Endothelial cell of umbilical vein (primary cell): ENCODE measurements at regions not wholly inside any gene's neighbourhood (a gene's known extent, or its start where the extent isn't known, plus 50 kb on each side); places are given as distances from the start of the nearest gene placed in this dataset.

ENCODE experiments used
- BruUV-seq: library from RNA; stranded (reverse); fragments of 400-500 nt; replicated peaks from 2 replicates; lab custom pipeline; 2021; lab: Mats Ljungman, UMichigan
- CTCF ChIA-PET: fragments of 300-600, 350-600 bp; sonication (Branson Sonifier 250); formaldehyde crosslinking; loops from one replicate; lab custom pipeline; 2021; ENCODE audit warnings: antibody characterized with exemption, inconsistent platforms; lab: Charles Lee
- POLR2A ChIA-PET: fragments of 300-600, 350-600 bp; sonication (Branson Sonifier 250); formaldehyde crosslinking; loops from one replicate; lab custom pipeline; 2021; ENCODE audit warnings: antibody characterized with exemption, inconsistent platforms; lab: Charles Lee
- DNase-seq: peaks from one replicate; pipeline ENCODE4 v3.0.0-alpha.2; 2011; ENCODE audit warnings: low read depth, low spot score
- FAIRE-seq: peaks from 2 replicates; lab custom pipeline; 2011; peaks lifted over from hg19 to GRCh38; lab: Jason Lieb, UNC
- H2AFZ ChIP-seq: 2 replicates; pipeline ENCODE4 v1.6.0; 2012; ENCODE audit warnings: low read depth, low read length, control low read depth, inconsistent platforms
- H3K27ac ChIP-seq: 2 replicates; pipeline ENCODE4 v1.5.1; 2011; ENCODE audit warnings: low read depth, mild to moderate bottlenecking, control low read depth, low read length, moderate library complexity; ENCODE audit not compliant: insufficient read depth
- H3K27me3 ChIP-seq, 2 experiments: 2 replicates each; pipeline versions ENCODE4 v1.6.0 to v1.6.1; 2011; ENCODE audit warnings: low read length in 2 of 2, mixed read lengths in 1 of 2; ENCODE audit not compliant: control insufficient read depth in 2 of 2, insufficient read depth in 2 of 2
- H3K36me3 ChIP-seq, 2 experiments: 2 replicates in 1 of 2; 3 replicates in 1 of 2; pipeline ENCODE4 v1.5.1; 2011; ENCODE audit warnings: low read length in 2 of 2, mild to moderate bottlenecking in 1 of 2, moderate library complexity in 1 of 2; ENCODE audit not compliant: control insufficient read depth in 2 of 2, insufficient read depth in 2 of 2; ENCODE audit errors: extremely low read depth in 1 of 2
- H3K4me1 ChIP-seq: 3 replicates; pipeline ENCODE4 v1.5.1; 2011; ENCODE audit warnings: mild to moderate bottlenecking, low read length; ENCODE audit not compliant: control insufficient read depth, insufficient read depth; ENCODE audit errors: extremely low read depth
- H3K4me2 ChIP-seq: 2 replicates; pipeline ENCODE4 v1.6.1; 2011; ENCODE audit warnings: low read length, control low read depth, mixed read lengths; ENCODE audit not compliant: insufficient read depth
- H3K4me3 ChIP-seq, 3 experiments: fragments of 200-600 bp in 1 of 3; sonication (generic), shearing (Covaris generic) in 1 of 3; replicated peaks in 1 of 3; 2 replicates each; pipeline ENCODE4 v1.5.1; 2011 to 2016; ENCODE audit warnings: control low read depth in 3 of 3, low read length in 3 of 3, mild to moderate bottlenecking in 2 of 3, inconsistent platforms in 1 of 3, low read depth in 1 of 3, moderate library complexity in 1 of 3; ENCODE audit not compliant: insufficient read depth in 1 of 3
- H3K79me2 ChIP-seq: 2 replicates; pipeline ENCODE4 v1.6.0; 2012; ENCODE audit warnings: low read length, inconsistent platforms; ENCODE audit not compliant: control insufficient read depth, insufficient read depth
- H3K9ac ChIP-seq: replicated peaks from 2 replicates; pipeline ENCODE3; 2011; ENCODE audit warnings: low read length, control low read depth; ENCODE audit not compliant: insufficient read depth; ENCODE audit errors: extremely low read depth
- H3K9me1 ChIP-seq: replicated peaks from 3 replicates; pipeline ENCODE4 v1.6.0; 2011; ENCODE audit warnings: mild to moderate bottlenecking, low read length; ENCODE audit not compliant: control insufficient read depth, insufficient read depth; ENCODE audit errors: extremely low read depth
- H3K9me3 ChIP-seq: replicated peaks from 2 replicates; pipeline ENCODE4 v1.5.1; 2012; ENCODE audit warnings: low read length, inconsistent platforms; ENCODE audit not compliant: control insufficient read depth, insufficient read depth
- H4K20me1 ChIP-seq: replicated peaks from 2 replicates; pipeline ENCODE3; 2011; ENCODE audit warnings: mild to moderate bottlenecking, low read length; ENCODE audit not compliant: control insufficient read depth, insufficient read depth; ENCODE audit errors: extremely low read depth
- CTCF ChIP-seq, 2 donors: IDR thresholded peaks; 1 replicate in 1 of 2; 2 replicates in 1 of 2; pipeline ENCODE4 v1.5.1; 2011; ENCODE audit warnings: low read length in 2 of 2, mild to moderate bottlenecking in 2 of 2, moderate library complexity in 2 of 2, control low read depth in 1 of 2, inconsistent platforms in 1 of 2, low read depth in 1 of 2; ENCODE audit not compliant: insufficient read depth in 1 of 2; ENCODE audit errors: extremely low read depth in 1 of 2
- EZH2 ChIP-seq: IDR thresholded peaks from 2 replicates; pipeline ENCODE4 v1.6.1; 2012; ENCODE audit warnings: borderline replicate concordance, low read depth, mild to moderate bottlenecking, moderate library complexity, low read length, inconsistent platforms; ENCODE audit not compliant: severe bottlenecking
- FOS ChIP-seq: IDR thresholded peaks from 2 replicates; pipeline ENCODE4 v1.6.1; 2011; ENCODE audit warnings: mild to moderate bottlenecking, low read length, moderate library complexity, borderline replicate concordance; ENCODE audit not compliant: insufficient read depth
- GATA2 ChIP-seq: IDR thresholded peaks from 2 replicates; pipeline ENCODE4 v1.7.0; 2011; ENCODE audit warnings: low read depth, mild to moderate bottlenecking, moderate library complexity, mixed read lengths, low read length; ENCODE audit not compliant: insufficient read length, insufficient read depth
- JUN ChIP-seq: IDR thresholded peaks from 2 replicates; pipeline ENCODE4 v1.6.1; 2011; ENCODE audit warnings: borderline replicate concordance, low read depth; ENCODE audit not compliant: insufficient read length, insufficient read depth
- MAX ChIP-seq: IDR thresholded peaks from 2 replicates; pipeline ENCODE4 v1.6.1; 2011; ENCODE audit not compliant: insufficient read depth, insufficient read length
- MYC ChIP-seq: IDR thresholded peaks from one replicate; pipeline ENCODE4 v1.6.1; 2011; ENCODE audit warnings: mild to moderate bottlenecking, low read depth, low read length
- POLR2A ChIP-seq: IDR thresholded peaks from 2 replicates; pipeline ENCODE4 v1.6.1; 2012; ENCODE audit warnings: low read depth, mild to moderate bottlenecking, control low read depth, low read length
- POLR2AphosphoS5 ChIP-seq: IDR thresholded peaks from 2 replicates; pipeline ENCODE4 v1.6.1; 2012; ENCODE audit warnings: low read depth, mild to moderate bottlenecking, control low read depth, low read length, moderate library complexity; ENCODE audit not compliant: insufficient read depth
- dilution Hi-C: fragments of 300-500 bp; cut with MboI; formaldehyde crosslinking; loops from one replicate; pipeline ENCODE4 v1.15.0; 2019; ENCODE audit warnings: low sequenced_read_pairs; ENCODE audit not compliant: extremely low pct_ligation_motif_present
- intact Hi-C: fragments of 100-400 bp; cut with micrococcal nuclease; formaldehyde crosslinking; loops from one replicate; pipeline ENCODE4 v1.10.0; 2022

GRCh38 chr3:117268318-117268717, 558.7 kb downstream of the TUSC7 start:
- no peak overlapping the region for H2AFZ ChIP-seq
- dilution Hi-C loops (no loop called here), intact Hi-C loops (no loop called here)
- H3K9me3 ChIP-seq: no peaks in the 10 kb centered on the region
- TF ChIP-seq FOS: no peak
- TF ChIP-seq GATA2: no peak
- no peak for TF ChIP-seq POLR2AphosphoS5
- TF ChIP-seq EZH2: no peak
- no peak for TF ChIP-seq CTCF (IDR thresholded peaks at IDR 0.05; ENCODE audit: extremely low read depth in 1 of 2, insufficient read depth in 1 of 2, low read depth in 1 of 2, low read length in 2 of 2)
- TF ChIP-seq JUN: no peak
- no peak for TF ChIP-seq POLR2A
- TF ChIP-seq MAX: no peak
- no peak for TF ChIP-seq MYC
- H3K9me1 ChIP-seq: no peaks in the 10 kb centered on the region
- ChIA-PET POLR2A (no interaction called here), CTCF (no interaction called here)
- H3K9ac ChIP-seq: no peak overlapping the region
- no peak overlapping the region for H3K27ac ChIP-seq
- H3K4me1 ChIP-seq: no peaks in the 10 kb centered on the region
- H3K4me3 ChIP-seq: no peak overlapping the region
- H4K20me1 ChIP-seq: no peaks in the 10 kb centered on the region
- no TSS peak for BruUV-seq
- DNase-seq (no peak), FAIRE-seq (no peak)
- no peak overlapping the region for H3K4me2 ChIP-seq
- H3K27me3 ChIP-seq: no peaks in the 10 kb centered on the region
- no peaks in the 10 kb centered on the region for H3K36me3 ChIP-seq
- no peaks in the 10 kb centered on the region for H3K79me2 ChIP-seq
